ACC112 (cell line): ENCODE measurements at regions not wholly inside any gene's neighbourhood (a gene's known extent, or its start where the extent isn't known, plus 50 kb on each side); places are given as distances from the start of the nearest gene placed in this dataset.

Experiments used
- H2AFZ ChIP-seq: fragments of 200-600 bp; sonication (generic); one replicate; pipeline ENCODE4 v1.6.0; 2017; ENCODE audit warnings: antibody characterized with exemption, low read length; ENCODE audit not compliant: unreplicated experiment
- H3K27ac ChIP-seq: fragments of 200-600 bp; sonication (generic); 2 replicates; pipeline ENCODE4 v1.5.1; 2014; ENCODE audit warnings: low read depth, mild to moderate bottlenecking, antibody characterized with exemption, low read length, moderate library complexity
- H3K27me3 ChIP-seq: fragments of 200-600 bp; sonication (generic); 2 replicates; pipeline ENCODE4 v1.6.1; 2014; ENCODE audit warnings: mild to moderate bottlenecking, antibody characterized with exemption, low read length, moderate library complexity, mixed read lengths; ENCODE audit not compliant: insufficient read depth
- H3K36me3 ChIP-seq: fragments of 200-600 bp; sonication (generic); 2 replicates; pipeline ENCODE4 v1.6.1; 2016; ENCODE audit warnings: mild to moderate bottlenecking, antibody characterized with exemption, low read length, moderate library complexity, mixed read lengths; ENCODE audit not compliant: insufficient read depth
- H3K4me1 ChIP-seq: fragments of 200-600 bp; sonication (generic); one replicate; pipeline ENCODE4 v1.6.1; 2016; ENCODE audit warnings: low read length, mixed read lengths; ENCODE audit not compliant: insufficient read depth, unreplicated experiment, control insufficient read depth
- H3K4me3 ChIP-seq: fragments of 200-600 bp; sonication (generic); 2 replicates; pipeline ENCODE4 v1.5.1; 2014; ENCODE audit warnings: mild to moderate bottlenecking, low read depth, low read length
- H3K79me2 ChIP-seq: fragments of 200-600 bp; sonication (generic); one replicate; pipeline ENCODE4 v1.6.0; 2016; ENCODE audit warnings: low read length; ENCODE audit not compliant: control insufficient read depth, unreplicated experiment, insufficient read depth

- no peak overlapping the region for H2AFZ ChIP-seq
- H3K79me2 ChIP-seq, result no peaks in the 10 kb centered on the region
- H3K36me3 ChIP-seq, result no peaks in the 10 kb centered on the region
- no peak overlapping the region for H3K27ac ChIP-seq
- peaks cover 55% of the 10 kb centered on the region for H3K27me3 ChIP-seq
- no peak overlapping the region for H3K4me3 ChIP-seq
- H3K4me1 ChIP-seq, result no peaks in the 10 kb centered on the region
Measured at GRCh38 chr10:61099756-61100155, 155.8 kb upstream of the RHOBTB1 start.

DNA sequence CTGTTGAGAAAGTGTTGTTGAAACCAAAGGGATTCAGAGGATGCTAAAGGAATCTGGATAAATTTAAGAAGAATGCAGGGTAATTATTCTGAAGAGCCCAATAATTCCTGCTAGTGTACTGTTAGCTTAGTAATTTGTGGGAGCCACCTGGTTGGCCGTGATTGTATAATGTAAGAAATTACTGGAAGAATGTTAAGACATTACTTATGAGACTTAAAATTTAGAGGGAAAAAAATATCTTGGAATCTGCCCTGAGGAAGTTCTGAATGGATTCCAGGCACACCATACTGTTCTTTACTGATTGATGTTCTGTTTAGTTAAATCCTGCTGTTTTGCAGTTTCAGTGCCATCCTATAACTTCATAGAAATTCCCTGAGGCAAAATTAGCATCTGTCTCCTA is 155.0 kb upstream of the RHOBTB1 start:
- Histone ChIP-seq H3K4me3 (no peak overlapping the region), H2AFZ (no peak overlapping the region), H3K4me1 (no peaks in the 10 kb centered on the region), H3K27ac (no peak overlapping the region), H3K79me2 (no peaks in the 10 kb centered on the region), H3K36me3 (no peaks in the 10 kb centered on the region), H3K27me3 (peaks cover 59% of the 10 kb centered on the region)

- Histone ChIP-seq H2AFZ (no peak overlapping the region), H3K79me2 (no peaks in the 10 kb centered on the region), H3K27me3 (peaks cover 72% of the 10 kb centered on the region), H3K4me1 (no peaks in the 10 kb centered on the region), H3K4me3 (no peak overlapping the region), H3K27ac (no peak overlapping the region), H3K36me3 (no peaks in the 10 kb centered on the region)
Measured at GRCh38 chr10:61097026-61097425, 153.0 kb upstream of the RHOBTB1 start.

GRCh38 chr10:61096056-61096455 is 152.1 kb upstream of the RHOBTB1 start:
- H3K79me2 ChIP-seq, result no peaks in the 10 kb centered on the region
- H3K4me3 ChIP-seq, result no peak overlapping the region
- no peak overlapping the region for H2AFZ ChIP-seq
- H3K27me3 ChIP-seq, result peaks cover 82% of the 10 kb centered on the region
- H3K4me1 ChIP-seq, result no peaks in the 10 kb centered on the region
- H3K27ac ChIP-seq, result no peak overlapping the region
- no peaks in the 10 kb centered on the region for H3K36me3 ChIP-seq

- Histone ChIP-seq H2AFZ (no peak overlapping the region), H3K36me3 (no peaks in the 10 kb centered on the region), H3K27ac (no peak overlapping the region), H3K79me2 (no peaks in the 10 kb centered on the region), H3K27me3 (peaks cover 64% of the 10 kb centered on the region), H3K4me1 (no peaks in the 10 kb centered on the region), H3K4me3 (no peak overlapping the region)
Measured at GRCh38 chr10:61091531-61091930, 147.5 kb upstream of the RHOBTB1 start.

GRCh38 chr10:61089251-61089650 is 145.3 kb upstream of the RHOBTB1 start:
- H3K79me2 ChIP-seq, result no peaks in the 10 kb centered on the region
- H3K36me3 ChIP-seq, result no peaks in the 10 kb centered on the region

GRCh38 chr10:61084493-61084892 is 140.5 kb upstream of the RHOBTB1 start:
- Histone ChIP-seq H3K36me3 (no peaks in the 10 kb centered on the region), H3K27me3 (peaks cover 6% of the 10 kb centered on the region; the same call in 1 of the 2 replicates), H3K27ac (no peak overlapping the region), H3K79me2 (no peaks in the 10 kb centered on the region), H3K4me1 (no peaks in the 10 kb centered on the region), H2AFZ (no peak overlapping the region), H3K4me3 (no peak overlapping the region)

More at GRCh38 chr10:61089251-61089650, 145.3 kb upstream of the RHOBTB1 start:
- peaks cover 42% of the 10 kb centered on the region for H3K27me3 ChIP-seq
- H2AFZ ChIP-seq, result no peak overlapping the region
- no peaks in the 10 kb centered on the region for H3K4me1 ChIP-seq
- no peak overlapping the region for H3K4me3 ChIP-seq
- H3K27ac ChIP-seq, result no peak overlapping the region

DNA sequence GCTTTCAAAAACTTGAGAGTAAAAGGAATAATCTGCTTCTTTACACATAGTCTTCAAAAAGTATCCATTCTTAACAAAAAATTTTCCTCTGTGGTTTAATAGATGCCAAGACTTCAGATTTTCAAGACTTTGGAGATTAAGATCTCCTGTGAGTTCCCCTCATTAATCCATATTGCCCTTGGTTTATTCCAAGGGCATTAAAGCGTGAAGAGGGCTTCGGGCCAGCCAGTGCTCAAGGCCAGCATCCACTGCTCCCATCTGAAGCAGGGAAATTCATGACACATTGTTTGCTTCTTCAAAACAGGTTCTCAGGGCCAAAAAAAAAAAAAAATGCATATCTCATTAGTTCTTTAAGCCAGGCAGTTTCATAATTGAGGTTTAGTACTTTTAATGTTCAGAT is 137.3 kb upstream of the RHOBTB1 start:
- Histone ChIP-seq H3K27me3 (no peaks in the 10 kb centered on the region), H3K27ac (no peak overlapping the region), H2AFZ (no peak overlapping the region), H3K79me2 (no peaks in the 10 kb centered on the region), H3K36me3 (no peaks in the 10 kb centered on the region), H3K4me1 (no peaks in the 10 kb centered on the region), H3K4me3 (no peak overlapping the region)

DNA sequence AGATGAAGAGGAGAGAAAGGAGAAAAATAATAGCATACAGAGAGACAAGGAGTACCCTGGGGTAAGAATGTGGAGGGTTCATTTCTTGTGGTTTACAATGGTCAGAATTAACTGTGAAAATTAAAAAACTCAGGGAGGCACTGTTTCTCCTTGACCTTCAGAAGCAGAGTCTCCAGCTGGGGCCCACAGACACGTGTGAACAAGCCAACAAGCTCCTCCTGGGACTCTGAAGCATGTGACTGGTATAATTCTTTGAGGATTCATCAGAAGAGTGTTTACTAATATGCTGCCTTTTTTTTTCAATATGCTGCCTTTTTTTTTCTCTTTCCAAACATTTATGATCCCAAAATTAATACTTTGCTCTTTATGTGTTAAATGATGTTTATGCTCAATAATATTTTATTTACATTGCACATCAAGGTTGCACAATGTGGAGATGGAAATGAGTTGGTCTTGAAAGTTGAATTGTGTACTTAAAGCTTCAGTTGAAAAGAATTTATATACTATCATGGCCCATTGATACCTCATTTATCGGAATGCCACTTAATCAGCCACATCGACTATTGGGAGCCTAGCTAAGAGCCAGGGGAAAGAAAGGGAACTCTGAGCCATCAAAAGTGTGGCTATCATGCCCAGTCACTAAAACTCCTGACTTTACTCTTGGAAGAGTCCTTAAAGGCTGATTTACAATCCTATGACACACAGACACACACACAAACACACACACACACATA is 134.7 kb upstream of the RHOBTB1 start:
- Histone ChIP-seq H2AFZ (no peak overlapping the region), H3K4me1 (no peaks in the 10 kb centered on the region), H3K27me3 (no peaks in the 10 kb centered on the region), H3K27ac (no peak overlapping the region), H3K4me3 (no peak overlapping the region), H3K79me2 (no peaks in the 10 kb centered on the region), H3K36me3 (no peaks in the 10 kb centered on the region)

DNA sequence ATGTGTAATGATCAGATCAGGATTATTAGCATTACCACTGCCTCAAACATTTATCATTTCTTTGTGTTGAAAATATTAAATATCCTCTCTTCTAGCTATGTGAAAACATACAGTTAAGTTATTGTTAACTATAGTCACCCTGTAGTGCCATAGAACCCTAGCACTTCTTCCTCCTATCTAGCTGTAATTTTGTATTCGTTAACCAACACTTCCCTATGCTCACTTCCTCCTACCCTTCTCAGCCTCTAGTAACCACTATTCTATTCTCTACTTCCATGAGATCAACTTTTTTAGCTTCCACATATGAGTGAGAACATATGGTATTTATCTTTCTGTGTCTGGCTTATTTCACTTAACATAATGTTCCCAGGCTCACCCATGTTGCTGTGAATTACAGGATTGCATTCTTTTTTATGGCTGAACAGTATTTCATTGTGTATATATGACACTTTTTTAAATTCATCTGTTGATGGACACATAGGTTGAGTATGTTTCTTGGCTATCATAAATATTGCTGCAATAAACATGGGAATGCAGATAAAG is 132.7 kb upstream of the RHOBTB1 start:
- no peak overlapping the region for H2AFZ ChIP-seq
- H3K36me3 ChIP-seq, result no peaks in the 10 kb centered on the region
- H3K27ac ChIP-seq, result no peak overlapping the region
- no peaks in the 10 kb centered on the region for H3K27me3 ChIP-seq
- H3K4me3 ChIP-seq, result no peak overlapping the region
- no peaks in the 10 kb centered on the region for H3K79me2 ChIP-seq
- H3K4me1 ChIP-seq, result no peaks in the 10 kb centered on the region

- no peaks in the 10 kb centered on the region for H3K27me3 ChIP-seq
- H3K4me1 ChIP-seq, result no peaks in the 10 kb centered on the region
- H3K36me3 ChIP-seq, result no peaks in the 10 kb centered on the region
- H3K79me2 ChIP-seq, result no peaks in the 10 kb centered on the region
- no peak overlapping the region for H2AFZ ChIP-seq
- no peak overlapping the region for H3K4me3 ChIP-seq
- no peak overlapping the region for H3K27ac ChIP-seq
Measured at GRCh38 chr10:61073391-61073790, 129.4 kb upstream of the RHOBTB1 start.
